Bronchial epithelial cell (primary cell): ENCODE measurements at regions not wholly inside any gene's neighbourhood (a gene's known extent, or its start where the extent isn't known, plus 50 kb on each side); places are given as distances from the start of the nearest gene placed in this dataset.
A peak's percentile ranks its signal among the peaks of the same experiment; 100 is the strongest.

Experiments
- DNase-seq: peaks from one replicate; pipeline ENCODE4 v3.0.0-alpha.2; 2010; ENCODE audit warnings: low read depth
- FAIRE-seq: peaks from 2 replicates; lab custom pipeline; 2011; peaks lifted over from hg19 to GRCh38; lab: Jason Lieb, UNC
- H3K27me3 ChIP-seq: 2 replicates; pipeline ENCODE4 v1.5.1; 2011; ENCODE audit warnings: low read length; ENCODE audit not compliant: control insufficient read depth, insufficient read depth
- H3K36me3 ChIP-seq: 2 replicates; pipeline ENCODE4 v1.5.1; 2011; ENCODE audit warnings: low read length; ENCODE audit not compliant: control insufficient read depth, insufficient read depth
- H3K4me3 ChIP-seq: 2 replicates; pipeline ENCODE4 v1.5.1; 2011; ENCODE audit warnings: mild to moderate bottlenecking, low read depth, low read length, control low read depth
- CTCF ChIP-seq: IDR thresholded peaks from 2 replicates; pipeline ENCODE4 v1.5.1; 2011; ENCODE audit warnings: mild to moderate bottlenecking, moderate library complexity, low read length, control low read depth, inconsistent platforms; ENCODE audit not compliant: insufficient read depth, severe bottlenecking

- DNase-seq, result no peak
- no peak for TF ChIP-seq CTCF
- no peaks in the 10 kb centered on the region for H3K36me3 ChIP-seq
- H3K4me3 ChIP-seq, result no peak overlapping the region
- FAIRE-seq, result no peak
- no peaks in the 10 kb centered on the region for H3K27me3 ChIP-seq
These were observed 84.7 kb downstream of the RBBP6 start for GRCh38 chr16:24624102-24624501.

GRCh38 chr16:24626256-24626655, 86.9 kb downstream of the RBBP6 start:
- Histone ChIP-seq H3K27me3 (no peaks in the 10 kb centered on the region), H3K4me3 (no peak overlapping the region), H3K36me3 (no peaks in the 10 kb centered on the region)
- no peak for TF ChIP-seq CTCF
- FAIRE-seq (no peak), DNase-seq (peak; percentile 42)

- FAIRE-seq (no peak), DNase-seq (no peak)
These were observed 94.5 kb upstream of the TNRC6A start for GRCh38 chr16:24634919-24635318.

GRCh38 chr16:24635900-24636610, 93.4 kb upstream of the TNRC6A start:
- no peaks in the 10 kb centered on the region for H3K36me3 ChIP-seq
- H3K27me3 ChIP-seq, result no peaks in the 10 kb centered on the region
- no peak for TF ChIP-seq CTCF
- no peak for FAIRE-seq
- peak; percentile 68 for DNase-seq
- no peak overlapping the region for H3K4me3 ChIP-seq

More at GRCh38 chr16:24634919-24635318, 94.5 kb upstream of the TNRC6A start:
- H3K27me3 ChIP-seq, result no peaks in the 10 kb centered on the region
- TF ChIP-seq CTCF, result no peak
- no peaks in the 10 kb centered on the region for H3K36me3 ChIP-seq
- H3K4me3 ChIP-seq, result no peak overlapping the region

- no peak overlapping the region for H3K4me3 ChIP-seq
- no peaks in the 10 kb centered on the region for H3K36me3 ChIP-seq
- no peak for DNase-seq
- TF ChIP-seq CTCF, result no peak
- FAIRE-seq, result no peak
- no peaks in the 10 kb centered on the region for H3K27me3 ChIP-seq
These were observed 89.7 kb upstream of the TNRC6A start for GRCh38 chr16:24639769-24640168.

- Histone ChIP-seq H3K27me3 (no peaks in the 10 kb centered on the region), H3K4me3 (no peak overlapping the region), H3K36me3 (no peaks in the 10 kb centered on the region)
- no peak for TF ChIP-seq CTCF
- DNase-seq, result no peak
- FAIRE-seq, result no peak
These were observed 86.0 kb upstream of the TNRC6A start for GRCh38 chr16:24643489-24643888.
